Cardiac muscle cell (in vitro differentiated cells and primary cell): ENCODE measurements at regions not wholly inside any gene's neighbourhood (a gene's known extent, or its start where the extent isn't known, plus 50 kb on each side); places are given as distances from the start of the nearest gene placed in this dataset.

ENCODE experiments used
- DNase-seq, 2 donors: peaks; one replicate each; pipeline versions ENCODE4 v3.0.0 to v3.0.0-alpha.2; 2010 to 2017; ENCODE audit warnings: low read depth in 1 of 2, low spot score in 1 of 2
- H3K27ac ChIP-seq: fragments of 200-600 bp; sonication (generic); 2 replicates; pipeline ENCODE4 v1.5.1; 2016
- H3K27me3 ChIP-seq: fragments of 200-600 bp; sonication (generic); 2 replicates; pipeline ENCODE4 v1.6.0; 2016; ENCODE audit warnings: control low read depth
- H3K36me3 ChIP-seq: fragments of 200-600 bp; sonication (generic); 2 replicates; pipeline ENCODE4 v1.5.1; 2016; ENCODE audit warnings: control low read depth
- H3K4me1 ChIP-seq: fragments of 200-600 bp; sonication (generic); 2 replicates; pipeline ENCODE4 v1.8.1; 2017; ENCODE audit warnings: low read depth, mild to moderate bottlenecking, mixed run types
- H3K4me3 ChIP-seq: fragments of 200-600 bp; sonication (generic); 2 replicates; pipeline ENCODE4 v1.5.1; 2016; ENCODE audit warnings: mild to moderate bottlenecking
- H3K9me3 ChIP-seq: fragments of 200-600 bp; sonication (generic); 2 replicates; pipeline ENCODE4 v1.5.1; 2017; ENCODE audit warnings: low read depth, mild to moderate bottlenecking, control low read depth
- TF ChIP-seq, protein P1 (sequence below): IDR thresholded peaks from 2 replicates; pipeline ENCODE4 v1.5.1; 2012; ENCODE audit warnings: low read depth, mild to moderate bottlenecking, low read length

DNA sequence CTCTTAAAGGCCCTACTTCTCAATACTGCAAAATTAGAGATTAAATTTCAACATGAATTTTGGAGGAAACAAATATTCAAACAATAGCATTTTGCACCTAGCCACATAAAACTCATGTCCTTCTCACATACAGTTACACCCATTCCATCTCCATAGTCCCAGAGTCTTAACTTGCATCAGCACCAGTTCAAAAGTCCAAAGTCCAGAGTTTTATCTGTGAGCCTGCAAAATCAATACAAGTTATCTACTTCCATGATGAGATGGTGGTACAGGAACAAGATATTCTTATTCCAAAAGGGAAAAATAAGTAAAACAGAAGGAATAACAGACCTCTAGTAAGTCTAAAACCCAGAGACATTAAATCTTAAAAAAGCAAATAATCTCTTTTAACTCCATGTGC is 686.0 kb upstream of the ADGRL4 start:
- Histone ChIP-seq H3K36me3 (no peaks in the 10 kb centered on the region), H3K27me3 (no peaks in the 10 kb centered on the region), H3K27ac (no peak overlapping the region), H3K9me3 (no peaks in the 10 kb centered on the region), H3K4me1 (peaks cover 11% of the 10 kb centered on the region), H3K4me3 (no peak overlapping the region)
- TF ChIP-seq, protein P1, sequence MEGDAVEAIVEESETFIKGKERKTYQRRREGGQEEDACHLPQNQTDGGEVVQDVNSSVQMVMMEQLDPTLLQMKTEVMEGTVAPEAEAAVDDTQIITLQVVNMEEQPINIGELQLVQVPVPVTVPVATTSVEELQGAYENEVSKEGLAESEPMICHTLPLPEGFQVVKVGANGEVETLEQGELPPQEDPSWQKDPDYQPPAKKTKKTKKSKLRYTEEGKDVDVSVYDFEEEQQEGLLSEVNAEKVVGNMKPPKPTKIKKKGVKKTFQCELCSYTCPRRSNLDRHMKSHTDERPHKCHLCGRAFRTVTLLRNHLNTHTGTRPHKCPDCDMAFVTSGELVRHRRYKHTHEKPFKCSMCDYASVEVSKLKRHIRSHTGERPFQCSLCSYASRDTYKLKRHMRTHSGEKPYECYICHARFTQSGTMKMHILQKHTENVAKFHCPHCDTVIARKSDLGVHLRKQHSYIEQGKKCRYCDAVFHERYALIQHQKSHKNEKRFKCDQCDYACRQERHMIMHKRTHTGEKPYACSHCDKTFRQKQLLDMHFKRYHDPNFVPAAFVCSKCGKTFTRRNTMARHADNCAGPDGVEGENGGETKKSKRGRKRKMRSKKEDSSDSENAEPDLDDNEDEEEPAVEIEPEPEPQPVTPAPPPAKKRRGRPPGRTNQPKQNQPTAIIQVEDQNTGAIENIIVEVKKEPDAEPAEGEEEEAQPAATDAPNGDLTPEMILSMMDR, result no peak
- DNase-seq, result no peak

DNA sequence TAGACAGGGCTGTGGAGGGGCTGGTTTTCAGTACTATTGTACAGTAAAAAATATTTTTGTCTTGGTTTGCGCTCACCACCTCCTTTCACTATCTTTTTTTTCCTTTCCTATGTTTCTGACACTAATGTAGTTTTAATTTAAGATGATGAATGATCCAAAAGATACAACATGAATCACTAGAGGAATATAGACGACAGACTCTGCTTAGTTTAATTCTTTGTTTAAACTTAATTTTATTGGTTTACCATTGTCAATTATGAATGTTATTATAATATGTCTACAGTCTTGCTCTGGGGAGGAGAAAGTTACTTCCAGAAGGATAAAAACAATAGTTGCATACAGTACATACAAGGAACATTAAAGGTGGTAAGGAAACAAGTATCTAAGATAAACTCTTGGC is 682.4 kb upstream of the ADGRL4 start:
- H3K4me3 ChIP-seq, result no peak overlapping the region
- no peak overlapping the region for H3K27ac ChIP-seq
- TF ChIP-seq, protein P1, result no peak

DNA sequence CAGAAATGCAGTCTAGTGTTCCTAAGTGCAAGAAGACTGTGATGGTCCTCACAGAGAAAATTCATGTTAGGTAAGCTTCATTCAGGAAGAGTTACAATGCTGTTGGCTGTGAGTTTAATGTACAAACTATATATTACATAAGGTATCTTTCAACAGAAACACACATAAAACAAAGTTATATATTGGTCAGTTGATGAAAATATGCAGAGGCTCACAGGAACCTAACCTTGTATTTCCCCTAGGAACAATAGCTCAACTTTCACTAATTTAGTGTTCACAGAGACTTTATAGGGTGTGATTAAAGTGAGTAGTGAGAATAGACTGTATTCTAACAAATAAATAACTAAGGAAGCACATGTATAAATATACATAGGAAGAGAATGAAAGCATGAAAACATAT is 676.9 kb upstream of the ADGRL4 start:
- no peaks in the 10 kb centered on the region for H3K27me3 ChIP-seq
- TF ChIP-seq, protein P1, result no peak
- DNase-seq, result no peak
- H3K9me3 ChIP-seq, result no peaks in the 10 kb centered on the region
- H3K4me1 ChIP-seq, result no peaks in the 10 kb centered on the region
- H3K27ac ChIP-seq, result no peak overlapping the region
- H3K4me3 ChIP-seq, result no peak overlapping the region
- no peaks in the 10 kb centered on the region for H3K36me3 ChIP-seq

More for the DNA sequence above, 682.4 kb upstream of the ADGRL4 start:
- Histone ChIP-seq H3K9me3 (no peaks in the 10 kb centered on the region), H3K27me3 (no peaks in the 10 kb centered on the region), H3K36me3 (no peaks in the 10 kb centered on the region), H3K4me1 (peaks cover 3% of the 10 kb centered on the region)
- no peak for DNase-seq

DNA sequence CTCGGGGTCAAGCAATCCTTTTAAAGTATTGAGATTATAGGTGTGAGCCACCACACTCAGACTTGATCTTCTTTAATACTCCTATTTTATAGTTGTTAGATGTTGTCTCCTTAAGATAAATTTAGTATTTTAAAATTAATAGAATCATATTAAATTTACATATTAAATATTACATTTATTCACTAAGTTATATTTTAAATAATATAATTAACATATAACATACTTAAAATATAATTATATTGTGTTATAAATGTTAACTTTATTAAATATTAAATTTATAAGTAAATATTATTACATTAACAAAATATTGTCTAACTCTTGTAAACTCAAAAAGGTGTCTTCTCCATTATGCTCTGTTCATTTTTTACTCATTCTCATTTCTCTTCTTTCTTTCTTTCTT is 675.9 kb upstream of the ADGRL4 start:
- Histone ChIP-seq H3K4me3 (no peak overlapping the region), H3K27me3 (no peaks in the 10 kb centered on the region), H3K36me3 (no peaks in the 10 kb centered on the region), H3K4me1 (no peaks in the 10 kb centered on the region), H3K9me3 (no peaks in the 10 kb centered on the region), H3K27ac (no peak overlapping the region)
- TF ChIP-seq, protein P1, result no peak
- no peak for DNase-seq

DNA sequence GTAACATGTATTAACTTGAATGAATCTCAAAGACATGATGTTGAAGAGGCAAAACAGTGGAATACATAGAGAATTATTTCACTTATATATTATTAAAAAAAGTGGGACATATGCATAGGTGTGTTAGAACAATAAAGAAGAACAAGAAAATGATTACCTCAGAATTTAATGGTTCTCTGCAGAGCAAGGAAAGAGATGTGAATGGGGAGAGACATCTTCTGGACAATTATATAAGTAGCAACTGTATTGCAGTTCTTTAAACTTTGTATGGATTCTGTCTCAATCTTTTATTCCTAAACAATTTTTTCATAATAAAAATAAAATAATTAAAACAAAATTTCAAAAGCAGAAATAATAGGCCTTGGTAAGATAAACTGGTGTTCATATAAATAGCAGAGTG is 674.9 kb upstream of the ADGRL4 start:
- Histone ChIP-seq H3K27ac (no peak overlapping the region), H3K9me3 (no peaks in the 10 kb centered on the region), H3K36me3 (no peaks in the 10 kb centered on the region), H3K4me3 (no peak overlapping the region), H3K4me1 (no peaks in the 10 kb centered on the region), H3K27me3 (no peaks in the 10 kb centered on the region)
- no peak for DNase-seq
- TF ChIP-seq, protein P1, result no peak

DNA sequence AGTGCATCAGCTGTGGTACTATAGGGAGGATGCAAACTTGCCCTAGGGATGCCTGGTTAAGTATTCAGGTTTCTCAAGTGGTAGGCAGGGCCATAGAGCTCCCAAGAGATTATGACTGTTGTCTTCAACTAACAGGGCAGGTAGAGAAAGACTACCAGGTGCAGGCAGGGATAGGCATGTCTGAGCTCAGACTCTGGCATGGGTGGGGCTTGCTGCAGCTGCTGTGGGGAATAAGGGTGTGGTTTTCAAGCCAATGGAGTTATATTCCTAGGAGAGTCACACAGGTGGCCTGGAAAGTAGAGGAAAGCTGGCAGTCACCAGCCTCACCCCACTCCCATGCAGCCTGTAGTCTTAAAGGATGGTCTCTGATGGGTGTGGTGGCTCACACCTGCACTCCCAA is 673.4 kb upstream of the ADGRL4 start:
- Histone ChIP-seq H3K4me1 (no peaks in the 10 kb centered on the region), H3K27me3 (no peaks in the 10 kb centered on the region), H3K9me3 (no peaks in the 10 kb centered on the region), H3K36me3 (no peaks in the 10 kb centered on the region), H3K27ac (no peak overlapping the region), H3K4me3 (no peak overlapping the region)
- no peak for DNase-seq
- TF ChIP-seq, protein P1, result no peak
